OCI-LY1 (cell line): ENCODE measurements at regions not wholly inside any gene's neighbourhood (a gene's known extent, or its start where the extent isn't known, plus 50 kb on each side); places are given as distances from the start of the nearest gene placed in this dataset.

ENCODE experiments used
- H2AFZ ChIP-seq: fragments of 200-600 bp; sonication (generic), shearing (Covaris generic); 2 replicates; pipeline ENCODE4 v1.6.0; 2014; ENCODE audit warnings: antibody characterized with exemption, mild to moderate bottlenecking, low read length
- H3F3A ChIP-seq: fragments of 200-600 bp; sonication (generic), shearing (Covaris generic); 2 replicates; pipeline ENCODE4 v1.6.0; 2014; ENCODE audit warnings: mild to moderate bottlenecking, antibody characterized with exemption, low read length, moderate library complexity; ENCODE audit not compliant: insufficient read depth
- H3K27ac ChIP-seq: fragments of 200-600 bp; sonication (generic); 2 replicates; pipeline ENCODE4 v1.5.1; 2014; ENCODE audit warnings: low read length, mixed run types, mild to moderate bottlenecking, low read depth; ENCODE audit not compliant: poor library complexity, severe bottlenecking
- H3K27me3 ChIP-seq: fragments of 200-600 bp; sonication (generic); 2 replicates; pipeline ENCODE4 v1.6.0; 2014; ENCODE audit warnings: antibody characterized with exemption, mild to moderate bottlenecking, low read length, moderate library complexity; ENCODE audit not compliant: insufficient read depth
- H3K36me3 ChIP-seq: fragments of 200-600 bp; sonication (generic); 2 replicates; pipeline ENCODE4 v1.6.1; 2014; ENCODE audit warnings: mild to moderate bottlenecking, antibody characterized with exemption, low read length, moderate library complexity, mixed read lengths; ENCODE audit not compliant: insufficient read depth
- H3K4me1 ChIP-seq: fragments of 200-600 bp; sonication (generic); 2 replicates; pipeline ENCODE4 v1.5.1; 2014; ENCODE audit warnings: mild to moderate bottlenecking, low read length, moderate library complexity; ENCODE audit not compliant: insufficient read depth, severe bottlenecking
- H3K4me2 ChIP-seq: fragments of 200-600 bp; sonication (generic), shearing (Covaris generic); 2 replicates; pipeline ENCODE4 v1.6.1; 2014; ENCODE audit warnings: low read length
- H3K4me3 ChIP-seq: fragments of 200-600 bp; sonication (generic); 2 replicates; pipeline ENCODE4 v1.5.1; 2014; ENCODE audit warnings: low read length, low read depth, mild to moderate bottlenecking, mixed read lengths; ENCODE audit not compliant: poor library complexity, severe bottlenecking
- H3K79me2 ChIP-seq: fragments of 200-600 bp; shearing (Covaris generic); 2 replicates; pipeline ENCODE4 v1.6.1; 2016; ENCODE audit warnings: mixed run types, low read length, mixed read lengths; ENCODE audit not compliant: insufficient read depth
- H3K9ac ChIP-seq: fragments of 200-600 bp; sonication (generic), shearing (Covaris generic); 2 replicates; pipeline ENCODE4 v1.6.1; 2014; ENCODE audit warnings: mild to moderate bottlenecking, low read length, mixed read lengths
- H3K9me2 ChIP-seq: fragments of 200-600 bp; sonication (generic), shearing (Covaris generic); 2 replicates; pipeline ENCODE4 v1.6.1; 2014; ENCODE audit warnings: low read depth, mild to moderate bottlenecking, low read length, mixed read lengths
- H3K9me3 ChIP-seq: fragments of 200-600 bp; shearing (Covaris generic); 2 replicates; pipeline ENCODE4 v1.6.1; 2014; ENCODE audit warnings: low read length, mixed read lengths
- H4K20me1 ChIP-seq: fragments of 200-600 bp; sonication (generic), shearing (Covaris generic); 2 replicates; pipeline ENCODE4 v1.6.0; 2016; ENCODE audit warnings: mild to moderate bottlenecking, low read length; ENCODE audit not compliant: insufficient read depth
- EZH2 ChIP-seq: fragments of 200-600 bp; sonication (generic), shearing (Covaris generic); IDR thresholded peaks from 2 replicates; pipeline ENCODE4 v1.8.0; 2017; ENCODE audit warnings: borderline replicate concordance, mixed run types, mild to moderate bottlenecking, antibody characterized with exemption, low read length, moderate library complexity, mixed read lengths
- TF ChIP-seq, protein P1 (sequence below): fragments of 200-600 bp; sonication (generic), shearing (Covaris generic); IDR thresholded peaks from 2 replicates; pipeline ENCODE4 v1.5.1; 2017; ENCODE audit warnings: mild to moderate bottlenecking, antibody characterized with exemption, low read length, moderate library complexity, mixed read lengths

DNA sequence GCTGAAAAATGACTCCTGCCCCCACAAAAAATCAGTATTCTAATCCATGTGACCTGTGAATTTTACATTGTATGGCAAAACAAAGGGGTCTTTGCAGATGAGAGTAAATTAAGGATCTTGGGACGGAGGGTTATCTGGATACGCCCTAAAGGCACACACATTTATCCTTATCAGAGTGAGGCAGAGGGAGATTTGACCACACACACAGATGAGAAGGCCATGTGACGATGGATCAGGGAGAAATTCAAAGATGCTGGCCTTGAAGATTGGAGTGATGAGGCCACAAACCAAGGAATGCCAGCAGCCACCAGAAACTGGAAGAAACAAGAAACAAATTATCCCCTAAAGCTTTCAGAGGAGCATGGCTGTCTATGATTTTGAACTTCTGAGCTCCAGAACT is 288.5 kb downstream of the XXYLT1 start:
- no peak overlapping the region for H3K4me2 ChIP-seq
- H3F3A ChIP-seq, result no peaks in the 10 kb centered on the region
- H3K36me3 ChIP-seq, result no peaks in the 10 kb centered on the region
- no peaks in the 10 kb centered on the region for H3K79me2 ChIP-seq
- peaks cover 9% of the 10 kb centered on the region; the same call in 1 of the 2 replicates for H3K27me3 ChIP-seq
- no peak overlapping the region for H3K4me3 ChIP-seq
- no peak overlapping the region for H3K9ac ChIP-seq
- H3K27ac ChIP-seq, result no peak overlapping the region
- H4K20me1 ChIP-seq, result no peaks in the 10 kb centered on the region
- H2AFZ ChIP-seq, result no peak overlapping the region
- TF ChIP-seq, protein P1, sequence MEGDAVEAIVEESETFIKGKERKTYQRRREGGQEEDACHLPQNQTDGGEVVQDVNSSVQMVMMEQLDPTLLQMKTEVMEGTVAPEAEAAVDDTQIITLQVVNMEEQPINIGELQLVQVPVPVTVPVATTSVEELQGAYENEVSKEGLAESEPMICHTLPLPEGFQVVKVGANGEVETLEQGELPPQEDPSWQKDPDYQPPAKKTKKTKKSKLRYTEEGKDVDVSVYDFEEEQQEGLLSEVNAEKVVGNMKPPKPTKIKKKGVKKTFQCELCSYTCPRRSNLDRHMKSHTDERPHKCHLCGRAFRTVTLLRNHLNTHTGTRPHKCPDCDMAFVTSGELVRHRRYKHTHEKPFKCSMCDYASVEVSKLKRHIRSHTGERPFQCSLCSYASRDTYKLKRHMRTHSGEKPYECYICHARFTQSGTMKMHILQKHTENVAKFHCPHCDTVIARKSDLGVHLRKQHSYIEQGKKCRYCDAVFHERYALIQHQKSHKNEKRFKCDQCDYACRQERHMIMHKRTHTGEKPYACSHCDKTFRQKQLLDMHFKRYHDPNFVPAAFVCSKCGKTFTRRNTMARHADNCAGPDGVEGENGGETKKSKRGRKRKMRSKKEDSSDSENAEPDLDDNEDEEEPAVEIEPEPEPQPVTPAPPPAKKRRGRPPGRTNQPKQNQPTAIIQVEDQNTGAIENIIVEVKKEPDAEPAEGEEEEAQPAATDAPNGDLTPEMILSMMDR, result no peak
- no peak for TF ChIP-seq EZH2
- no peaks in the 10 kb centered on the region for H3K4me1 ChIP-seq
- H3K9me2 ChIP-seq, result no peaks in the 10 kb centered on the region
- no peaks in the 10 kb centered on the region for H3K9me3 ChIP-seq

DNA sequence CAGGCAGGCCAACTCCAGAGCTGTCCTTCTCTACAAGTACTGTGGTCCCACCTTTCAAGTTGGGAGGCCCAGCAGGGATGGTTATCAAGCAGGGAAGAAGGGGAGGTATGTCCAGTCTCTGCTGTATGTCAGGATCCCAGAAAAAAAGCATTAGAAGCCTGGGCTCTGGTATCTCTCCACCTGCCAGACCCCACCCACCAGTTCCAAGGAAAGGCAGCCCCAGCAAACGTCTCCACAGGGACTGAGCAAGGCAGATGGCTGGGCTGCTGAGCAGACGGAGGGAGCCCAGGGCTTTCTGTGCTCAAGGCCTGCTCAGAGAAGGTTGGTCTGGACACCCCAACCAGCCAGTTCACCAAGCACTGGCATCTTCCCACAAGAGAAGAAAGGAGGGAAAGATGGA is 287.8 kb downstream of the XXYLT1 start:
- no peak overlapping the region for H3K9ac ChIP-seq
- no peak overlapping the region for H3K4me2 ChIP-seq
- no peak overlapping the region for H3K4me3 ChIP-seq
- no peaks in the 10 kb centered on the region for H3K9me3 ChIP-seq
- H3K36me3 ChIP-seq, result no peaks in the 10 kb centered on the region
- H3F3A ChIP-seq, result no peaks in the 10 kb centered on the region
- H3K27ac ChIP-seq, result no peak overlapping the region
- no peaks in the 10 kb centered on the region for H3K4me1 ChIP-seq
- H2AFZ ChIP-seq, result no peak overlapping the region
- no peaks in the 10 kb centered on the region for H3K79me2 ChIP-seq
- TF ChIP-seq, protein P1, result no peak
- TF ChIP-seq EZH2, result no peak
- no peaks in the 10 kb centered on the region for H3K9me2 ChIP-seq
- H4K20me1 ChIP-seq, result no peaks in the 10 kb centered on the region
- H3K27me3 ChIP-seq, result peaks cover 9% of the 10 kb centered on the region; the same call in 1 of the 2 replicates

DNA sequence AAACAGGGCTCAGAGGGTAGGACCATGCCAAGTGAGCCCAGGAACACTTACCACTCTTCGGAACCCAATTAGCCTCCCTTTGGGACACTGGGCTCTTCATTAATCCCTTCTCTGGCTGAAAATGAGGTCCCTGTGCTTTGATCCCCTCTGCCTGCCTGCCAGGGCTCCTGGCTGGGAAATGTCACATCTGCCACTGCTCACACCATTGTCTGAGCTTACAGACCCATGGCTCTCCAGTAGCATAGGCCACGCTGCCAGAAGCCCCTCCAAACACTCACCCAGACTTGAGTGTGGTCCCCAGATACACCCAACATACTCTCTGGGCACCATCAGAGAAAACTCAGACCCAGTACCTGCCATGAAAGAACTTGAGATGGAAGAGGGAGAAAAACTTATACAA is 287.3 kb downstream of the XXYLT1 start:
- no peak overlapping the region for H3K9ac ChIP-seq
- TF ChIP-seq EZH2, result no peak
- TF ChIP-seq, protein P1, result no peak
- no peak overlapping the region for H3K4me3 ChIP-seq
- H3K4me1 ChIP-seq, result no peaks in the 10 kb centered on the region
- H4K20me1 ChIP-seq, result no peaks in the 10 kb centered on the region
- H3K36me3 ChIP-seq, result no peaks in the 10 kb centered on the region
- no peaks in the 10 kb centered on the region for H3K9me3 ChIP-seq
- no peaks in the 10 kb centered on the region for H3F3A ChIP-seq
- H3K27me3 ChIP-seq, result peaks cover 9% of the 10 kb centered on the region; the same call in 1 of the 2 replicates
- no peaks in the 10 kb centered on the region for H3K79me2 ChIP-seq
- no peaks in the 10 kb centered on the region for H3K9me2 ChIP-seq
- H3K27ac ChIP-seq, result no peak overlapping the region
- H3K4me2 ChIP-seq, result no peak overlapping the region
- H2AFZ ChIP-seq, result no peak overlapping the region
